IMR-90 (cell line): ENCODE measurements at regions not wholly inside any gene's neighbourhood (a gene's known extent, or its start where the extent isn't known, plus 50 kb on each side); places are given as distances from the start of the nearest gene placed in this dataset.

Experiments used
- ATAC-seq: fragments of 200-7000 bp; cut with Tn5 transposase; 2 replicates; pipeline ENCODE4 v1.9.1; 2020; ENCODE audit warnings: low read depth, mild to moderate bottlenecking, moderate library complexity
- BruUV-seq: library from RNA; stranded (reverse); fragments of 400-500 nt; replicated peaks from 2 replicates; lab custom pipeline; 2021; lab: Mats Ljungman, UMichigan
- CTCF ChIA-PET: fragments of 300-600 bp; formaldehyde crosslinking; extraction: SDS; loops from one replicate; lab custom pipeline; 2021; ENCODE audit warnings: antibody characterized with exemption; lab: Yijun Ruan, JAX
- POLR2A ChIA-PET: fragments of 300-600 bp; sonication (Branson Sonifier 250); formaldehyde crosslinking; loops from one replicate; lab custom pipeline; 2022; ENCODE audit warnings: antibody characterized with exemption; ENCODE audit not compliant: unreplicated experiment; lab: Charles Lee
- DNase-seq: peaks from one replicate; pipeline ENCODE4 v3.0.0; 2013
- H2AFZ ChIP-seq: replicated peaks from 2 replicates; pipeline ENCODE3; 2013; ENCODE audit warnings: low read length, mild to moderate bottlenecking; ENCODE audit not compliant: poor library complexity
- H2AK5ac ChIP-seq: 2 replicates; pipeline ENCODE4 v1.6.1; 2013; ENCODE audit warnings: low read depth, low read length, inconsistent platforms
- H2AK9ac ChIP-seq: replicated peaks from 2 replicates; pipeline ENCODE3; 2013; ENCODE audit warnings: mild to moderate bottlenecking, low read depth, low read length, moderate library complexity; ENCODE audit not compliant: poor library complexity
- H2BK120ac ChIP-seq: 2 replicates; pipeline ENCODE4 v1.6.1; 2013; ENCODE audit warnings: low read depth, low read length, inconsistent platforms
- H2BK15ac ChIP-seq: 3 replicates; pipeline ENCODE4 v1.6.1; 2013; ENCODE audit warnings: low read depth, low read length, inconsistent platforms
- H2BK20ac ChIP-seq: 2 replicates; pipeline ENCODE4 v1.6.1; 2013; ENCODE audit warnings: low read depth, mild to moderate bottlenecking, inconsistent platforms, low read length, moderate library complexity
- H2BK5ac ChIP-seq: 2 replicates; pipeline ENCODE4 v1.6.1; 2013; ENCODE audit warnings: mild to moderate bottlenecking, low read depth, low read length, inconsistent platforms; ENCODE audit not compliant: poor library complexity, severe bottlenecking
- H3K14ac ChIP-seq: replicated peaks from 2 replicates; pipeline ENCODE4 v1.6.1; 2013; ENCODE audit warnings: low read depth, low read length, inconsistent platforms
- H3K18ac ChIP-seq: 2 replicates; pipeline ENCODE4 v1.6.1; 2013; ENCODE audit warnings: low read depth, low read length, control low read depth
- H3K23ac ChIP-seq: 2 replicates; pipeline ENCODE4 v1.6.1; 2013; ENCODE audit warnings: low read depth, low read length, inconsistent platforms
- H3K27ac ChIP-seq: 2 replicates; pipeline ENCODE4 v1.5.1; 2013; ENCODE audit warnings: mild to moderate bottlenecking, control low read depth, low read length; ENCODE audit not compliant: insufficient read depth
- H3K27me3 ChIP-seq: 2 replicates; pipeline ENCODE4 v1.6.1; 2013; ENCODE audit warnings: low read length; ENCODE audit not compliant: control insufficient read depth, insufficient read depth
- H3K36me3 ChIP-seq: 2 replicates; pipeline ENCODE4 v1.6.1; 2013; ENCODE audit warnings: low read length, mixed read lengths; ENCODE audit not compliant: control insufficient read depth, insufficient read depth
- H3K4ac ChIP-seq: 2 replicates; pipeline ENCODE4 v1.6.1; 2013; ENCODE audit warnings: low read depth, low read length, inconsistent platforms
- H3K4me1 ChIP-seq: 2 replicates; pipeline ENCODE4 v1.6.1; 2013; ENCODE audit warnings: low read length, mixed read lengths; ENCODE audit not compliant: control insufficient read depth, insufficient read depth
- H3K4me2 ChIP-seq: 2 replicates; pipeline ENCODE4 v1.6.1; 2013; ENCODE audit warnings: low read depth, mild to moderate bottlenecking, control low read depth, low read length, moderate library complexity
- H3K4me3 ChIP-seq: 2 replicates; pipeline ENCODE4 v1.5.1; 2013; ENCODE audit warnings: low read depth, mild to moderate bottlenecking, control low read depth, low read length, moderate library complexity; ENCODE audit not compliant: insufficient read depth
- H3K56ac ChIP-seq: 2 replicates; pipeline ENCODE4 v1.6.1; 2013; ENCODE audit warnings: low read length, inconsistent platforms; ENCODE audit not compliant: insufficient read depth; ENCODE audit errors: extremely low read depth
- H3K79me1 ChIP-seq, 2 experiments: 2 replicates each; pipeline ENCODE4 v1.6.1; 2013; ENCODE audit warnings: low read length in 2 of 2, inconsistent platforms in 1 of 2, low read depth in 1 of 2
- H3K9ac ChIP-seq: 2 replicates; pipeline ENCODE4 v1.6.1; 2013; ENCODE audit warnings: low read depth, low read length, control low read depth
- H3K9me1 ChIP-seq: 2 replicates; pipeline ENCODE4 v1.6.1; 2013; ENCODE audit warnings: low read length, inconsistent platforms; ENCODE audit not compliant: insufficient read depth
- H3K9me3 ChIP-seq: 2 replicates; pipeline ENCODE4 v1.6.1; 2013; ENCODE audit warnings: low read length; ENCODE audit not compliant: control insufficient read depth, insufficient read depth
- H4K20me1 ChIP-seq: 2 replicates; pipeline ENCODE4 v1.6.1; 2013; ENCODE audit warnings: low read length, inconsistent platforms; ENCODE audit not compliant: insufficient read depth
- H4K5ac ChIP-seq: 2 replicates; pipeline ENCODE4 v1.6.1; 2013; ENCODE audit warnings: mild to moderate bottlenecking, low read depth, low read length, control low read depth
- H4K8ac ChIP-seq, 2 experiments: 2 replicates each; pipeline ENCODE4 v1.6.1; 2013; ENCODE audit warnings: low read depth in 2 of 2, low read length in 2 of 2, control low read depth in 1 of 2, inconsistent platforms in 1 of 2
- H4K91ac ChIP-seq: 2 replicates; pipeline ENCODE4 v1.6.1; 2013; ENCODE audit warnings: low read depth, low read length, inconsistent platforms; ENCODE audit not compliant: insufficient read depth
- FOS ChIP-seq: fragments of 150-350 bp; IDR thresholded peaks from 2 replicates; pipeline ENCODE4 v1.6.1; 2016; ENCODE audit warnings: low read depth, low read length
- SMC3 ChIP-seq: fragments of 150-350 bp; IDR thresholded peaks from 2 replicates; pipeline ENCODE4 v1.6.1; 2016; ENCODE audit warnings: low read depth, mild to moderate bottlenecking, antibody characterized with exemption, low read length, moderate library complexity
- WGBS, 2 experiments: methylation state at CpG; one replicate each; pipeline versions ENCODE4 v1.1.5 to v1.1.7; 2013; ENCODE audit warnings: missing lambda C conversion rate in 2 of 2; ENCODE audit not compliant: insufficient read length in 1 of 2; ENCODE audit errors: extremely low coverage in 2 of 2; 5-methylcytosine and 5-hydroxymethylcytosine counted together
- dilution Hi-C: fragments of 300-500 bp; cut with HindIII; formaldehyde crosslinking; loops from one replicate; pipeline ENCODE4 v1.14.3; 2018; ENCODE audit warnings: low sequenced_read_pairs; ENCODE audit not compliant: unreplicated experiment
- in situ Hi-C: fragments of 300-500 bp; cut with MboI; formaldehyde crosslinking; loops from 3 replicates; pipeline ENCODE4 v1.14.3; 2019; ENCODE audit warnings: low sequenced_read_pairs, inconsistent platforms, mixed read lengths
- intact Hi-C: fragments of 100-400 bp; cut with micrococcal nuclease; formaldehyde crosslinking; loops from 2 replicates; pipeline ENCODE4 v1.10.0; 2022

GRCh38 chr3:156005736-156006135, 114.6 kb upstream of the KCNAB1 start:
- Histone ChIP-seq H3K4me1 (no peaks in the 10 kb centered on the region), H3K4me3 (no peak overlapping the region), H2BK20ac (no peak overlapping the region), H3K27ac (no peak overlapping the region), H2AFZ (no peak overlapping the region), H2AK9ac (no peak overlapping the region), H3K9me1 (no peaks in the 10 kb centered on the region), H3K9me3 (no peaks in the 10 kb centered on the region), H3K4ac (no peak overlapping the region), H3K4me2 (no peak overlapping the region), H3K56ac (no peak overlapping the region), H4K91ac (no peak overlapping the region), H3K9ac (no peak overlapping the region), H4K20me1 (no peaks in the 10 kb centered on the region), H2BK120ac (no peak overlapping the region), H3K18ac (no peak overlapping the region), H4K8ac (no peak overlapping the region), H2BK15ac (no peak overlapping the region), H4K5ac (no peak overlapping the region), H2AK5ac (no peak overlapping the region), H3K14ac (no peak overlapping the region), H2BK5ac (no peak overlapping the region), H3K23ac (no peak overlapping the region), H3K27me3 (no peaks in the 10 kb centered on the region), H3K36me3 (no peaks in the 10 kb centered on the region), H3K79me1 (no peaks in the 10 kb centered on the region)
- CTCF ChIA-PET, result no interaction called here
- no peak for DNase-seq
- ATAC-seq, result no peak
- BruUV-seq, result no TSS peak
- no peak for TF ChIP-seq FOS
- TF ChIP-seq SMC3, result no peak
- in situ Hi-C loops, result no loop called here
- no CpG with 5 or more reads among the region's 3 CpGs for WGBS, 2 experiments
- intact Hi-C loops, result no loop called here
- POLR2A ChIA-PET, result no interaction called here
- dilution Hi-C loops, result no loop called here
